ENCODE measurements at regions not wholly inside any gene's neighbourhood (a gene's known extent, or its start where the extent isn't known, plus 50 kb on each side); places are given as distances from the start of the nearest gene placed in this dataset.

DNA sequence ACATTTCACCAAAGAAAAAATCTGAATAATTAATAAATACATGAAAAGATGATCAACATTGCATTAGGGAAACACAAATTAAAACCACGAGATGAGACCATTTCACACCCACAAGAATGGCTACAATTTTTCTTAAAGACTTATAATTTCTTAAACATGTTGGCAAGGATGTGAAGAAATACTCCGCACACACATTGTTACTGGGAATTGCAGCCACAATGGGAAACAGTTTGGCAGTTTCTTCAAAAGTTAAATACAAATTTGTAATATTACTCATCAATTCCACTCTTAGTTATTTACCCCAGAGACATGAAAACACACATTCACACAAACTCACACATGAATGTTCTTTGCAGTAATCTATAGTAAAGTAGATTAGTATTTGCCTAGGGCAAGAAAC is 363.3 kb upstream of the SMIM21 start:
- Histone ChIP-seq H3K9me3 (ENCODE audit: control insufficient read depth in 1 of 2, insufficient read depth in 1 of 2, low read length in 2 of 2) (peaks cover 0 to 4% of the 10 kb centered on the region in 2 experiments), H3K27me3 (ENCODE audit: control insufficient read depth in 1 of 2, insufficient read depth in 2 of 2, low read length in 2 of 2) (peaks cover 0 to 2% of the 10 kb centered on the region in 2 experiments), H3K27ac (ENCODE audit: low read depth in 1 of 2, low read length in 2 of 2) (no peak overlapping the region), H3K4me1 (ENCODE audit: insufficient read depth, low read length) (no peaks in the 10 kb centered on the region), H3K4me3 (ENCODE audit: low read length) (no peak overlapping the region), H3K36me3 (ENCODE audit: insufficient read depth, low read length) (no peaks in the 10 kb centered on the region)
- no peaks in the 10 kb centered on the region for H3K4me1 Mint-ChIP-seq (ENCODE audit: low read depth)
- ATAC-seq (ENCODE audit: poor library complexity), result no peak
- H3K4me3 Mint-ChIP-seq, result no peak overlapping the region
- ChIA-PET POLR2A (no interaction called here), CTCF (no interaction called here)
- no peaks in the 10 kb centered on the region for H3K9me3 Mint-ChIP-seq
- H3K36me3 Mint-ChIP-seq (ENCODE audit: low read depth), result no peaks in the 10 kb centered on the region
- no peak overlapping the region for H3K27ac Mint-ChIP-seq
- H3K27me3 Mint-ChIP-seq, result peaks cover 9% of the 10 kb centered on the region
- TF ChIP-seq CTCF (IDR thresholded peaks at IDR 0.05), result no peak
- DNase-seq, result no peak
- intact Hi-C loops (cut with DNase I, micrococcal nuclease), result no loop called here

DNA sequence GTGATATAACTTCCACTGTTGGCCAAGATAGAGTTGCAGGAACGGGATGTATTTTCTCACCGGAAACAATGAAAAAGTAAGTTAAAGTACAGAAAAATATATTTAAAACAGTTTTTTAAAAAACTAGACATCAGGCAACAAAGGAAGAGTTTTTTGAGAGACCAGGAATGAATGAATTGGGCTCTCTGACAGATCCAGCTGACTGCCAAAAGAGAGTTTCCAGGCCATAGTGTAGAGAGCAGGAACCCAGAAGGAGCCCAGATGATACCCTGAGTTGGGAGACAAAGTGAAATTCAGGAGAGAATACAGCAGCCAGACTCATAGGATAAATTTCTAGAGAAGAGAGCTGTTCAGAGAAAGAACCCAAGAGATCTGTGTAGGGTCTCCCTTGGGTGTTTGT is 362.6 kb upstream of the SMIM21 start:
- intact Hi-C loops (cut with DNase I, micrococcal nuclease), result no loop called here
- Mint-ChIP-seq H3K9me3 (no peaks in the 10 kb centered on the region), H3K4me1 (ENCODE audit: low read depth) (no peaks in the 10 kb centered on the region), H3K27ac (no peak overlapping the region), H3K36me3 (ENCODE audit: low read depth) (no peaks in the 10 kb centered on the region), H3K4me3 (no peak overlapping the region), H3K27me3 (peaks cover 16% of the 10 kb centered on the region)
- no peaks in the 10 kb centered on the region for H3K36me3 ChIP-seq (ENCODE audit: insufficient read depth, low read length)
- no peak for ATAC-seq (ENCODE audit: poor library complexity)
- no peak for DNase-seq
- H3K4me1 ChIP-seq (ENCODE audit: insufficient read depth, low read length), result no peaks in the 10 kb centered on the region
- peaks cover 2 to 3% of the 10 kb centered on the region in 2 experiments for H3K27me3 ChIP-seq (ENCODE audit: control insufficient read depth in 1 of 2, insufficient read depth in 2 of 2, low read length in 2 of 2)
- H3K9me3 ChIP-seq (ENCODE audit: control insufficient read depth in 1 of 2, insufficient read depth in 1 of 2, low read length in 2 of 2), result peaks cover 0 to 4% of the 10 kb centered on the region in 2 experiments
- POLR2A ChIA-PET, result no interaction called here
- TF ChIP-seq CTCF (IDR thresholded peaks at IDR 0.05), result no peak
- H3K27ac ChIP-seq (ENCODE audit: low read depth in 1 of 2, low read length in 2 of 2), result no peak overlapping the region
- no peak overlapping the region for H3K4me3 ChIP-seq (ENCODE audit: low read length)
- CTCF ChIA-PET, result no interaction called here

GRCh38 chr18:75785834-75786233 is 358.3 kb upstream of the SMIM21 start:
- Histone ChIP-seq H3K9me3 (ENCODE audit: control insufficient read depth in 1 of 2, insufficient read depth in 1 of 2, low read length in 2 of 2) (peaks cover 0 to 8% of the 10 kb centered on the region in 2 experiments), H3K4me1 (ENCODE audit: insufficient read depth, low read length) (no peaks in the 10 kb centered on the region), H3K4me3 (ENCODE audit: low read length) (no peak overlapping the region), H3K27me3 (ENCODE audit: control insufficient read depth in 1 of 2, insufficient read depth in 2 of 2, low read length in 2 of 2) (peaks cover 5 to 9% of the 10 kb centered on the region in 2 experiments), H3K36me3 (ENCODE audit: insufficient read depth, low read length) (no peaks in the 10 kb centered on the region), H3K27ac (ENCODE audit: low read depth in 1 of 2, low read length in 2 of 2) (no peak overlapping the region)
- H3K4me3 Mint-ChIP-seq, result no peak overlapping the region
- no peaks in the 10 kb centered on the region for H3K4me1 Mint-ChIP-seq (ENCODE audit: low read depth)
- TF ChIP-seq CTCF (IDR thresholded peaks at IDR 0.05), result no peak
- H3K9me3 Mint-ChIP-seq, result no peaks in the 10 kb centered on the region
- DNase-seq (no peak), ATAC-seq (ENCODE audit: poor library complexity) (no peak)
- H3K27me3 Mint-ChIP-seq, result peaks cover 37% of the 10 kb centered on the region
- intact Hi-C loops (cut with DNase I, micrococcal nuclease), result no loop called here
- H3K36me3 Mint-ChIP-seq (ENCODE audit: low read depth), result no peaks in the 10 kb centered on the region
- CTCF ChIA-PET, result no interaction called here
- no peak overlapping the region for H3K27ac Mint-ChIP-seq
- POLR2A ChIA-PET, result no interaction called here
